ENCODE measurements at regions not wholly inside any gene's neighbourhood (a gene's known extent, or its start where the extent isn't known, plus 50 kb on each side); places are given as distances from the start of the nearest gene placed in this dataset.
"Not testable (repeated sequence)": the region's sequence is repeated elsewhere in the genome, so short reads cannot be mapped to it uniquely, and the experiment has no call there.

GRCh38 chr4:127448986-127449385, 183.8 kb upstream of the INTU start:
- TF ChIP-seq CTCF (conservative IDR thresholded peaks at IDR 0.05; ENCODE audit: low read depth): no peak
- H3K27ac ChIP-seq: no peak overlapping the region
- CTCF ChIA-PET: no interaction called here
- POLR2A ChIA-PET (ENCODE audit: low non-redundant PET): no interaction called here
- no peak for DNase-seq (ENCODE audit: low spot score)

GRCh38 chr4:127449449-127449848, 183.3 kb upstream of the INTU start:
- no peak overlapping the region for H3K27ac ChIP-seq
- ChIA-PET CTCF (no interaction called here), POLR2A (ENCODE audit: low non-redundant PET) (no interaction called here)
- TF ChIP-seq CTCF (conservative IDR thresholded peaks at IDR 0.05; ENCODE audit: low read depth): no peak
- no peak for DNase-seq (ENCODE audit: low spot score)

- TF ChIP-seq CTCF (conservative IDR thresholded peaks at IDR 0.05; ENCODE audit: low read depth): no peak
- DNase-seq (ENCODE audit: low spot score): no peak
- H3K27ac ChIP-seq: no peak overlapping the region
- ChIA-PET CTCF (no interaction called here), POLR2A (ENCODE audit: low non-redundant PET) (no interaction called here)
Measured at GRCh38 chr4:127450276-127450675, 182.5 kb upstream of the INTU start.

GRCh38 chr4:127463883-127464282, 168.9 kb upstream of the INTU start:
- DNase-seq (ENCODE audit: low spot score): no peak
- ChIA-PET CTCF (no interaction called here), POLR2A (ENCODE audit: low non-redundant PET) (no interaction called here)
- no peak for TF ChIP-seq CTCF (conservative IDR thresholded peaks at IDR 0.05; ENCODE audit: low read depth)
- H3K27ac ChIP-seq: no peak overlapping the region

GRCh38 chr4:127469542-127469941, 163.2 kb upstream of the INTU start:
- no peak overlapping the region for H3K27ac ChIP-seq
- POLR2A ChIA-PET (ENCODE audit: low non-redundant PET): no interaction called here
- no peak for DNase-seq (ENCODE audit: low spot score)
- CTCF ChIA-PET: no interaction called here
- TF ChIP-seq CTCF (conservative IDR thresholded peaks at IDR 0.05; ENCODE audit: low read depth): no peak

- ChIA-PET POLR2A (ENCODE audit: low non-redundant PET) (no interaction called here), CTCF (no interaction called here)
- no peak for DNase-seq (ENCODE audit: low spot score)
- no peak for TF ChIP-seq CTCF (conservative IDR thresholded peaks at IDR 0.05; ENCODE audit: low read depth)
- no peak overlapping the region for H3K27ac ChIP-seq
Measured at GRCh38 chr4:127469959-127470809, 162.6 kb upstream of the INTU start.

GRCh38 chr4:127478271-127478670, 154.5 kb upstream of the INTU start:
- DNase-seq (ENCODE audit: low spot score); POLR2A ChIA-PET (ENCODE audit: low non-redundant PET); H3K27ac ChIP-seq: not testable (repeated sequence)
- CTCF ChIA-PET: interaction anchor here (0.5 to 0.8 kb wide), 6 partner anchors 67 to 1743 kb away, joined by 3 to 4 read pairs (median 3); no protein-coding TSS in a partner anchor

Data from RWPE1 (cell line).